DMS79 treated with DMSO at 0.1 percent for 48 hours (cell line): ENCODE measurements at regions not wholly inside any gene's neighbourhood (a gene's known extent, or its start where the extent isn't known, plus 50 kb on each side); places are given as distances from the start of the nearest gene placed in this dataset.
"Not testable (repeated sequence)": the region's sequence is repeated elsewhere in the genome, so short reads cannot be mapped to it uniquely, and the experiment has no call there.

Source experiments
- DNase-seq: peaks from one replicate; lab custom pipeline; 2025; lab: John Stamatoyannopoulos, UW

GRCh38 chr14:43411841-43412240, 1095.2 kb downstream of the FSCB start:
- DNase-seq: no peak

DNA sequence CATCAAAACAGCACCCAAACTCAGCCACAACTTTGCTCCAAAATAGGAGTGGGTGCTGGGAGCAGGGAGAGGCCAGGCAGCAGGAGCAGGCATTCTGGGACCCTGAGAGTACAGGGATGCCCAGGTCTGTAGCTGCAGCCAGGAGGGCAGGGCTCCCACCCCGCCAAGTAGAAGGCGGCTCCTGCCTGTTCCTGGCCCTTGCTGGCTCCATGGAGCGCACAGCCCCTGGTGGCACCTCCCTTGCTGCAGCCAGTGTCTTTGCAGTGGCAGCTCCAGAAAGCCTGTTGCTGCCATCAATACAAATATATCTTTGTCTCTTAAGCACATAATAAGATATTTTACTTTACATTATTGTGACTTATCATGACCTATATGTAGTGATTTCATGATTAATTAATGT, 1096.5 kb downstream of the FSCB start:
- no peak for DNase-seq

GRCh38 chr14:43408472-43408871, 1098.6 kb downstream of the FSCB start:
- DNase-seq: no peak

GRCh38 chr14:43407706-43408105, 1099.4 kb downstream of the FSCB start:
- DNase-seq: no peak

GRCh38 chr14:43406931-43407330, 1100.2 kb downstream of the FSCB start:
- DNase-seq: no peak

DNA sequence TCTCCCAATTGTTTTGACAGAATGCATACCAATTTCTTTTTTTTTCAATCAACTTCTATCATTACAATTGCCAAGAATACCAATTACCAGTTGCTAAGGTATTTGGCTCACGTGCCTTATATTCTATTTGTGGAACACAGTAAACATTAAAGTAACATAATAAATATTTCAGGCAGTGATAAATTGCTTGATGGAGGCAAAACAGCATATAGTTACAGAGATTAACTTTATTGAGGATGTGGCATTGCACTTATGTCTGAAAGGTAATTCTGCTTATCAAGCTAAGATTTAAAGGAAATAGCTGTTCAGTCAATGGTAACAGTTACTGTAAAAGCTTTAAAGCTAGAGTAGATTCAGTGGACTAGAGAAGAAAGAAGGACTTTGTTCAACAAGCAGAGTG, 1107.8 kb downstream of the FSCB start:
- no peak for DNase-seq

GRCh38 chr14:43370565-43370896, 1136.6 kb downstream of the FSCB start:
- DNase-seq: not testable (repeated sequence)

DNA sequence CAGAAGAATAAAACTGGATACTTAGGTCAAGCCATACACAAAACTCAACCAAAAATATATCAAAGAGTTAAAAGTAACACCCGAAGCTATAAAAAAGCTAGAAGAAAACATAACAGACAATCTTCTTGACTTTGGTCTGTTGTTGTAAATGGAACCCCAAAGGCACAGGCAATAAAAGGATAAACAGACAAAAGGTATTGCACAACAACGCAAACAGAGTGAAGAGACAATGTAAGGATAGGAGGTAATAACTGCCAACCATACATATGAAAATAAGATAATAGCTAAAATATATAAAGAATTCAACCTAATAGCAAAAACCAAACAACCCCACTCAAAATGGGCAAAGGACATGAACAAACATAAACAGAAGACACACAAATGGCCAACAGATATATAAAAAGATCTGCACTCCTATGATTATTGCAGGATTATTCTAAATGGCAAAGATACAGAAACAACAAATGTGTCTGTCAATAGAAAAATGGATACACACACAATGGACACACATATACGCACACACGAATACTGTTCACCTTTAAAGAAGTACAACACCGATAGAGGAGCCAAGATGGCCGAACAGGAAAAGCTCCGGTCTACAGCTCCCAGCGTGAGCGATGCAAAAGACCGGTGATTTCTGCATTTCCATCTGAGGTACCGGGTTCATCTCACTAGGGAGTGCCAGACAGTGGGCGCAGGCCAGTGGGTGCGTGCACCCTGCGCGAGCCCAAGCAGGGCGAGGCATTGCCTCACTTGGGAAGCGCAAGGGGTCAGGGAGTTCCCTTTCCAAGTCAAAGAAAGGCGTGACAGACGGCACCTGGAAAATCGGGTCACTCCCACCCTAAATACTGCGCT, 1137.1 kb downstream of the FSCB start:
- DNase-seq: no peak

DNA sequence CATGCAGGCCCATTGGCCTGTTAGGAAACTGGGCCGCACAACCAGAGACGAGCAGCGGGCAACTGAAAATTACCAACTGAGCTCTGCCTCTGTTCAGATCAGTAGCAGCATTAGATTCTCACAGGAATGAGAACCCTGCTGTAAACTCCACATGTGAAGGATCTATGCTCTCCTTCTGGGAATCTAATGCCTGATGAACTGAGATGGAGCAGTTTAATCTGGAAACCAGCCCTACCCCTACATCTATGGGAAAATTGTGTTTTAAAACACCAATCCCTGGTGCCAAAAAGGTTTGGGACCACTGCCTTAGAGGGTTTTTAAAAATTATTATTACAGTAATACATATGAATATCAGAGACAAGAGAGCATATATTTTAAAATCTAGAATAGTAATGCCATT, 1144.5 kb downstream of the FSCB start:
- DNase-seq: no peak

- DNase-seq: no peak
Observed at GRCh38 chr14:43361751-43362150, 1145.3 kb downstream of the FSCB start.

DNA sequence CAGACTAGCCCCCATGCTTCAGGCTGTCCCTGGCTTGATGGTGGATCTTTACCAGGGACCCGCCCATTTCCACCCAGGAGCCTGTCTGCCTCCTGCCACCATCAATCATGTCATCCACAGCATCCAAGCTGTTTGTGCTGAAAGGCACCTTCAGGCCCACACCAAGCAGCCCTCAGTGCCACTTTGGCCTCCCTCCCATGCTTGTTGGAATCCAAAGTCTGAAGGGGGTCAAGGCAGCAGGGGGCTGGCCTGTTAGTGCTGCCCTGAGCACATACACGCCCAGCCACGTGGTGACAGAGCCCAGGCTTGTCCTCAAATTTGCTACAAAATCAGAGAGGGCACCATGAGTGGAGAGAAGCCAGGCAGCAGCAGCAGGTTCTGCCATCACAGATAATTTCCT, 1146.8 kb downstream of the FSCB start:
- DNase-seq: no peak

DNA sequence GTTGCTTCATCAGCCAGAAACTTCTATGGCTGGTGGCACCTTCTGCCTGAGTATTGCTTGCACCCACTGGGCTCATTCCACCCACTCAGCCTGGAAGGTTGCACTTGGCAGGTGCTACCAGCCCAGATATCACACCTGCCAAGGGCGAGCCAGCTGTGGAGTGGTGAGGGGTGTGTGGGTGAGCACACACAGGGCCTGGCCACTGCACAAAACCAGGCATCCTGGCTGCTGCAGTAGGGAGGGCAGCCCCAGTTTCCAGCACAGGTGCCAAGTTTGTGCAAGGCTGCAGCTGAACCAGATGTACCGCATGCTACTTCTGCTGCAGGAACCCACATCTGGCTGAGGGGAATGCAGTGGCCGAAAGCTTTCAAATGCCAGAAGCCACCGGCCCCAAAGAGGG, 1147.8 kb downstream of the FSCB start:
- no peak for DNase-seq

DNA sequence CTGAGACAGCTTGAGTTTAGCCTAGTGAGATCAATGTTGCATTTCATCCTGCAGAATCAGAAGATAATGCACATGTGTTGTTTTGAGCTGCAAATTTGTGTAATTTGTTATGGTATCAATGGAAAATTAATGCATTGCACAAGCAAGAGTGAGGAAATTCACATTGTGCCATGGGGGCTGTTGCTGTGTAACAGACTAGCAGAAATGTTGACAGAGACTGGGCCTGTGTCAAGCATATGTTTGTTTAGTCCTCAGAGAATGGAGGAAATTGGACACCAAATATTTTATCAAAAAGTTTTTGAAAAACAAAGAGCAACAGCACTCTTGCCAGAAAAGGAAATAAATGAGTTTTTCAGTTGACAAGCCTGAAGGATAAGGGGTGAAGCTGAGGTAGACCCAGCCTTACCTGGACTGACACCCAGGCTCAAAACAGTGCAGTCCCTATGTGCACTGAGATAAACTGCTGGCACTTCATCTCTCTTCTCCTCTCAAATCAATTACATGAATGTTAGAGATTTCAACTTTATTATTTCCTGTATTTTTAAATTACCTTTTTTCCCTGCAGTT, 1150.0 kb downstream of the FSCB start:
- no peak for DNase-seq

DNA sequence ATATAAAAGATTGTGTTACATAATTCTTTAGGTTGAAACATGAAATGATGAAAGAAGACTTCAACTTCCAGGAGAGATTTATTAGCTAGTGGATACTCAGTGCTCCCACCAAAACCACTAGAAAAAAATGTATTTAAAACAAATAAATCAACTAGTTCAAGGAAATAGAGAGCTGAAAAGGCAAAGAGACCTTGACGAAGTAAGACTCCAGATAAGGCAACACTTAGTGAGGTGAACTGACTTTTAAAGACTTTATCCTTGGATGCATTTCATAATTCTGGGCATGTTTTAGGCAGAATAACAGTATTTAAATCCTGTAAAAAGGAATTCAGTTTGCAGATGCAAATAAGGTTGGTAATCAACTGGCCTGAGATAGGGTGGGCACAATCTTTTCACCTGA, 1150.7 kb downstream of the FSCB start:
- DNase-seq: no peak

DNA sequence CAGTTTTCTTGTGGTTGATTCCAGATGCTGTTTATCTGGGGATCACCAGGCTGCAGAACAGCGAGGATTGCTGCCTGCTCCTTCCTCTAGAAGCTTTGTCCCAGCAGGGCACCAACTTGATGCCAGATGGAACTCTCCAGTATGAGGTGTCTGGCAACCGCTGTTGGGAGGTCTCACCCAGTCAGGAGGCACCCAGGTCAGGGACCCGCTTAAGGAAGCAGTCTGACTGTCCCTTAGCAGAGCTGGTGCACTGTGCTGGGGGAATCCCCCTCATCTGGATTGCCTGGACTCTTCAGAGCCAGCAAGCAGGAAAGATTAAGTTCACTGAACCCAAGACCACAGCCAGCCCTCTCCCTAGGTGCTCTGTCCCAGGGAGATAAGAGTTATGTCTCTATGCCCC, 1165.2 kb downstream of the FSCB start:
- no peak for DNase-seq

DNA sequence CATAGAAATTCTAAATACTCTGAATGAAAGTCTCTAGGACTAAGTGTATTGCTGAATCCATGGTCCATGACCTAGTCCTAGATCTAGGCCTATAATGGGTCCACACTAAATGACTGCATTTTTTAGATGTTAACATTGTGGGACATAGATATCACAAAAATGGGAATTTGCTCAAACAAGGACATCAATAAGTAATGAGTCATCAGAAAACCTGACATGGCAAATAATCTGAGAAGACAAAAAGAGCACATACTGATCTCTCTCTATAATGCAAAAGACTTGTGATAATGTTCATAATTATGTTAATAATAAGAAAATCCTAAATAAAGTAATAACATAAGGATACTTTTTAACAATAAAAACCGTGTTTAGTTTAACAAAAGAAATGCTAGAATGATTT, 1168.4 kb downstream of the FSCB start:
- no peak for DNase-seq

DNA sequence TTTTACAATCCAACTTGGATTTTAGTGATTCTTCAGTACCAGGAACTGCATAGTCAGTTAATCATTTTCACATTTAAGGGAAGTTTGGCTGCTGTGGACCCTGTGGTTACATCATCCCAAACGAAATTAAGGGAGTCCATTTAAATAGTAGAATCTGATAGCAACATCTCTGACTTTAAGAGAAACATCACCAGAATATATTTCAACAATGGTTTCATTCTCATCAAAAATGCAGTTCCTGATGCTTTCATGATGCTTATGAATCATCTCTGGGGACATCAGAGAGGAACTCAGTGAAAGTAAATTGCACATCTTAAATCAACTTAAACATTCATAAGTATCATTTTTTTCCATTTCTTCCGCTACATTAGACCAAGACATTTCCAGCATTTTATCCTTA, 1170.7 kb downstream of the FSCB start:
- no peak for DNase-seq

GRCh38 chr14:43326501-43327407, 1180.3 kb downstream of the FSCB start:
- not testable (repeated sequence) for DNase-seq

- no peak for DNase-seq
Observed at GRCh38 chr14:43316427-43316826, 1190.7 kb downstream of the FSCB start.

DNA sequence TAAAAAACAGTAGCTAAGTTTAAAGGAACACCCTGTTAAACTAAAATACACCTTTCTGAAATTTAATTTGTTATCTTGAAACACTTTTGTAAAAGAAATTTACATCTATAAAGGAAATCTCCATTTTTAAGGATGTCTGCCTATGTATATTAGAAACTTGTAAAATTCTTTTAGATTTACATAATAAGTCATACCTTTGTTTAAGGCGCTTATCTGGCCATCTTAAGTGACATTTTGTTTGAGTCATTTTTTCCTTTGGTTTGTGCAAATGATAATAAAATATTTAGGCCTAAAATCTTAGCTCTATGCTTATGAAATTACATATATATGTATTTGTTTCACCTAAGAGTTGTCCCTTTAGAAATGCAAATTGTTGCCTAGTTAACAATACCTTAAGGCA, 1193.4 kb downstream of the FSCB start:
- no peak for DNase-seq

DNA sequence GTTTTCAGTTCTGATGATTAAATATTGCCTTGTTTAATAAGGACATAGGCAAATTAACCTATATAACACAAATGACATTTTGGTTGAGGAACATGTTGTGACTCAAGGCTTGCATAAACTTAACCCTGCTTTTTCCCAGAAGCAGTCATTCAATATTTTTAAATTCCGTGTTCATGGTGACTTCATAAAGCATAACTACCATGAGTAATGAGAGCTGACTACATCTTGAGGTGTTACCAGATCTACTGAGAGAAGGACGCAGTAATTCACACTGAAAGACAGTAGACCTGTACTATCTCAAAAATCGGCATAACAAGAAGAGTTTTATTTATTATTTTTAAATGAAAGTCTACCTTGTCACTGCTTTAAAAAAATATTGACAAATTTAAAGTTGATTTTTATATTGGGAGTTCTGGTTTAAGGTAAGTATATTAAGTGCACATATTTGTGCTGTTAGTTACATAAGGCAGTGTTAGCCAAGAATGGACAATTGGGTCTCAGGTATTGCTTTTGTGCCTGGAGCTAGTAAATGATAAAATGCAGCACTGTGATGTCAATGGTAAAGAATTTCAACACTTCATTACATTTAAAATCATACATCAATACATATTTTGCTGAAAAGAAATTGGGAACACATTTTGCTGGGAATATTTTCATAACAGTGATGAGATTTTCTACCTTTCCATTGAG, 1198.5 kb downstream of the FSCB start:
- DNase-seq: no peak

DNA sequence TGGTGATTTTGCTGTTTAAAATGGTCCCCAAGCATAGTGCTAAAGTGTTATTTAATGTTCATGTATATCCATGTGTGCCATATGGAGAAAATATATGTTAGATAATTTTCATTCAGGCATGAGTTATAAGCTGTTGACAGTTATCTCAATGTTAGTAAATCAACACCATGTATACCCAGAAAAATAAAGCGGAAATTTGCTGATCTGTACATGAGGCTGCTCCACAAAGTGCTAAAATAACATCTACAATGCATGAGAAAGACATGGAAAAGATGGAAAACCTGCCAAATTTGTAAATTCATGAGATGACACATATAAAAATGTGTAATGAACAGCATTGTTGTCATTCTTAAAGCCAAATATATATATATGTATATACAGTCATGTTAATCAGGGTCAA, 1199.2 kb downstream of the FSCB start:
- DNase-seq: no peak
